Stimulated activated CD8-positive, alpha-beta memory T cell treated with anti-CD3 and anti-CD28 coated beads, Interleukin-12 subunit alpha, Interleukin-12 subunit beta, amount 100 ng/mL, for 4 hours (primary cell): ENCODE measurements at regions not wholly inside any gene's neighbourhood (a gene's known extent, or its start where the extent isn't known, plus 50 kb on each side); places are given as distances from the start of the nearest gene placed in this dataset.
"Not testable (repeated sequence)": the region's sequence is repeated elsewhere in the genome, so short reads cannot be mapped to it uniquely, and the experiment has no call there.

Experiments used
- DNase-seq: peaks from one replicate; pipeline ENCODE4 v3.0.0-alpha.2; 2020; ENCODE audit warnings: low read depth

GRCh38 chr5:96203761-96204160, 229.3 kb downstream of the PCSK1 start:
- no peak for DNase-seq

- DNase-seq: no peak
These were observed 231.5 kb downstream of the PCSK1 start for GRCh38 chr5:96201503-96201902.

- DNase-seq: no peak
These were observed 232.4 kb downstream of the PCSK1 start for GRCh38 chr5:96200641-96201040.

GRCh38 chr5:96199713-96200183, 233.3 kb downstream of the PCSK1 start:
- no peak for DNase-seq

- no peak for DNase-seq
These were observed 234.5 kb downstream of the PCSK1 start for GRCh38 chr5:96198356-96199058.

GRCh38 chr5:96197767-96198166, 235.3 kb downstream of the PCSK1 start:
- not testable (repeated sequence) for DNase-seq

GRCh38 chr5:96197347-96197746, 235.7 kb upstream of the ELL2 start:
- no peak for DNase-seq

GRCh38 chr5:96196890-96197289, 235.2 kb upstream of the ELL2 start:
- no peak for DNase-seq

GRCh38 chr5:96196407-96196806, 234.8 kb upstream of the ELL2 start:
- no peak for DNase-seq

GRCh38 chr5:96195123-96195522, 233.5 kb upstream of the ELL2 start:
- DNase-seq: no peak

GRCh38 chr5:96194593-96194992, 232.9 kb upstream of the ELL2 start:
- DNase-seq: no peak

- no peak for DNase-seq
These were observed 232.3 kb upstream of the ELL2 start for GRCh38 chr5:96193946-96194345.

- no peak for DNase-seq
These were observed 228.3 kb upstream of the ELL2 start for GRCh38 chr5:96189987-96190386.

- no peak for DNase-seq
These were observed 227.6 kb upstream of the ELL2 start for GRCh38 chr5:96189028-96189826.

GRCh38 chr5:96187309-96188027, 225.8 kb upstream of the ELL2 start:
- DNase-seq: no peak

- DNase-seq: not testable (repeated sequence)
These were observed 222.9 kb upstream of the ELL2 start for GRCh38 chr5:96184510-96184909.

GRCh38 chr5:96180684-96181435, 219.2 kb upstream of the ELL2 start:
- DNase-seq: no peak

- DNase-seq: no peak
These were observed 215.7 kb upstream of the ELL2 start for GRCh38 chr5:96177303-96177869.

- no peak for DNase-seq
These were observed 214.4 kb upstream of the ELL2 start for GRCh38 chr5:96176022-96176421.

GRCh38 chr5:96175090-96175489, 213.4 kb upstream of the ELL2 start:
- no peak for DNase-seq

GRCh38 chr5:96173366-96173765, 211.7 kb upstream of the ELL2 start:
- DNase-seq: no peak

- DNase-seq: no peak
These were observed 210.8 kb upstream of the ELL2 start for GRCh38 chr5:96172436-96172835.
